AG08396 (cell line): ENCODE measurements at regions not wholly inside any gene's neighbourhood (a gene's known extent, or its start where the extent isn't known, plus 50 kb on each side); places are given as distances from the start of the nearest gene placed in this dataset.

ENCODE experiments used
- DNase-seq: peaks from one replicate; pipeline ENCODE4 v3.0.0; 2012; ENCODE audit warnings: low spot score, mixed read lengths

DNA sequence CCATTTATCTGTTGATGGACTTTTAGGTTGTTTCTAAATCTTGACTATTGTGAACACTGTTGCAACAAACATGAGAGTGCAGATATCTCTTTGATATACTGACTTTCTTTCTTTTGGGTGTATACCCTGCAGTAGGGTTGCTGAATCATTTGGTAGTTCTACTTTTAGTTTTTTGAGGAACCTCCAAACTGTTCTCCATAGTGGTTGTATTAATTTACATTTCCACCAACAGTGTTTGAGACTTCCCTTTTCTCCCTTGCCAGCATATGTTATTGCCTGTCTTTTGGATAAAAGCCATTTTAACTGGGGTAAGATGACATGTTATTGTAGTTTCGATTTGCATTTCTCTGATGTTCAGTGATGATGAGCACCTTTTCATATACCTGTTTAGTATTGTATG lies 330.0 kb downstream of the DDX10 start:
- no peak for DNase-seq

DNA sequence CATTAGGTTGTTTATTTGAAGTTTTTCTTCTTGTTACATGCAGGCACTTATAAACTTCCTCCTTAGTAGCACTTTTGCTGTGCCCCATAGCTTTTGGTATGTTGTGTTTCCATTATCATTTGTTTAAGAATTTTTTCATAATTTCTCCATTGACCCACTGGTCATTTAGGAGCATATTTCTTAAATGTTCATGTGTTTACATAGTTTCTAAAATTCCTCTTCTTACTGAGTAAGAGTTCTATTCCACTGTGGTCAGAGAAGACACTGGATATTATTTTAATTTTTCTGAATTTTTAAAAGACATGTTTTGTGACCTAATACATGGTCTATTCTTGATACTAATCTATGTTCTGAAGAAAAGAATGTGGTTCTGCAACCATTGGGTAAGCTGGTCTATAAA lies 333.0 kb downstream of the DDX10 start:
- no peak for DNase-seq

DNA sequence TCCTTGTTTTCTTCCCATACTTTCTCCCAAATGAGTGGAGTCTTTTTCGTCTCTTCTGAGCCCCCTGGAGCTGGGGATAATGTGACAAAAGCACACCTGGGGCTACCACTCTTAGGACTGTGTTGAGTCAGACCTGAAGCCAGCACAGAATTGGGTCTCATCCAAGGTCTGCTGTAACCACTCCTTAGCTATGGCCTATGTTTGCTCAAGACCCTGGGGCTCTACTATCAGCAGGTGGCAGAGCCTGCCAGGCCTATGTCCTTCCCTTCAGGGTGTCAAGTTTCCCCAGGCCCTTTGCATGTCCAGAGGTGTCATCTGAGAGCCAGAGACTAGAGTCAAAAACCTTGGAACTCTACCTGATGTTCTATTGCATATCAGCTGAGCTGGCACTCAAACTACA lies 335.7 kb downstream of the DDX10 start:
- DNase-seq, result no peak

DNA sequence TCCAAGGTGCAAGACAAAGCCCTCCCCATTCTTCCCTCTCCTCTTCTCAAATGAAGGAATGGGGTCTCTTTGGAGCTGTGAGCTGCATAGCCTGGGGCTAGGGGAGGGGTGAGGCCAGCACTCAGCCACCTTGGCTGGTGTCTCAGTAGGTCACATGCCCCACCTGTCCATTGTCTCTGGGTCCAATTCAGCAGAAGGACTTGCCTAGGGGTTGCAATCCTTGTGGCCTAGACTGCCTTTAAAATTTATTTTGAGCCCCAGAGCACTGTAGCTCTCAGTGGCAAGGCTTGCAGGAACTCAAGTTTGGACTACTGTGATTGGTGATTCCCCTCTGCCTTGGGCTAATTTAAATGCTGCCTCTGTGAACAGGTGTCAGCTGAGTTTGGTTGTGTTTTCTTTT lies 336.7 kb downstream of the DDX10 start:
- DNase-seq, result no peak

DNA sequence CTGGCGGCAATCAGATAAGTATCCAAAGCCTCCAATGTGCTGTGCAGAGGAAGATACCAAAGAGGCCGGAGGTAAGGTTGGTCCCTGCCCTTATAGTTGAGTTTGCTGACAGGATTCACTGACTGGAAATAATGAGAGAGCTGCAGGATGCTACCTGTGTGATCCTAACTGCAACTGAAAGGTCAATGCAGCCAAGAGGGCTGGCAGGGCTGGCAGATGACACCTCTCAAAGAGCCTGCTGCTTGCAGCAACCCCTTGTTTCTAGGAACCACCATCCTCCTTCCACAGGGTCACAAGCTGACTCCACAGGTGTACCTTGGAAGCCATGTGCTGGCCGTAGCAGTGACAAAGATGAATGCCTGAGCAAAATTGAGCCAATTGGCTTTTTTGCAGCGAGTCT lies 348.1 kb downstream of the DDX10 start:
- no peak for DNase-seq

DNA sequence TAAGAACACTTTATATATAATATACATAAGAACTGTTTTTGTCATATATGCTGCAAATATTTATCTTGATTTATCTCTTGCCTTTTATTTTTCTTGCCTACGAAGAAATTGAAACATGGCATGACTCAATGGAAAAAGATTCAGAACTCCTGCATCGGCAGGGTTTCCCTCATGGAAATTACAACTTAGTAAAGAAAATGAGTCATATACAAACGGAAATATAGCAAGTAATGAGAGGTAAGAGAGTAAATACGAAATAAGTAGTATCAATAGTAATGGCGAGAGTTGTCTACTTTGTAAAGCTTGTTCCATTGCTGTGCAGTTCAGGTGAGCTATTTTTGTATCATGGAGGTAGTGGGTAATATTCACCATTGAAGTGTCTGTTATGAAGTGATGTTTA lies 350.4 kb downstream of the DDX10 start:
- DNase-seq, result no peak

DNA sequence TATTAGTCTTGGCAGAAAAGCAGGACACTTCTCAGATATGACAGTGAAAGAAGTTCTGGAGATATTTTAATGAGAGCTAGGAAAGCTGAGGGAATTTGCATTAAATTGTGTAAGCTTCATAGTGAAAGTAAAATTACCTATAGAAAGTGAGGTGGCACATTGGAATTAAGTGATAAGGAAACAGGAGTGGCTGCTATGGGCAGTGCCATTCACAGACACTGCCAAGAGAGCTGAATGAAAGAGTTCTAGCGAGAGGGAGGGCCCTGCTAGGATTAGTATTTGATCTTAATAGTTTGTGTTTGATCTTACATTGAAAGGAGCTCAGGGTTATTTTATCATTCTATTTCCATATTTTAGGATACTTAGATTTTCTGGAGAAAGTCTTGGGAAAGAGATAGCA lies 351.9 kb downstream of the DDX10 start:
- no peak for DNase-seq

DNA sequence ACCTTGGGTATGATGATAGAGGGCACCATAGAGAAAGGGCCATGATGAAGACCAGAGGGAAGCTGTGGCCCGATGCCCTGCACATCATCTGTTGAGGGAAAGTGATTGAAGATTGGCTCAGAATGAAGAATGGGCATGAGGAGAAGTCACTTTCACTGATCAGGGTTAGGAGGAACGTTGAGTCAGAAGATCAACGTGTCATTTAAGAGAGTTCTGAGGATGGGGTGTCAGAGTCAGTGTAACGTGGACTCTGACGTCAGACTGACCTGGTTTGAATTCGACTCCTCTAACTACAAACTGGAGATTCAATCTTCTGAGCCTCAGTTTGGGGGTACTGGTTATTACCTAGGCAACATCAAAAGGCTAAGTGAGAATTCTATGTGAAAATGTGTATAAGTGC lies 352.6 kb downstream of the DDX10 start:
- no peak for DNase-seq

DNA sequence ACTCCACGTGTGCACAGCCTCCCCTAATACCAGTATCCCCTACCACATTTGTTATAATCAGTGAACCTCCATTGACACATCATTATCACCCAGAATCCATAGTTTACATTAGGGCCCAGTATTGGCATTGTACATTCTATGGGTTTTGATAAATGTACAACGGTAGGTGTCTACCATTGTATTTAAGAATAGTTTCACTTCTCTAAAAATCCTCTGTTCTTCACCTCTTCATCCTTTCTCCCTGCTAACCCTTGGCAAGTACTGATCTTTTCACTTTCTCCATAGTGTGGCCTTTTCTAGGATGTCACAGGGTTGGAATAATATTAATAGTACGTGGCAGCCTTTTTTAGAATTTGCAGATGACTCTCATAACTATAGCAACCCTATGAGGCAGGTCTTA lies 353.8 kb downstream of the DDX10 start:
- no peak for DNase-seq

DNA sequence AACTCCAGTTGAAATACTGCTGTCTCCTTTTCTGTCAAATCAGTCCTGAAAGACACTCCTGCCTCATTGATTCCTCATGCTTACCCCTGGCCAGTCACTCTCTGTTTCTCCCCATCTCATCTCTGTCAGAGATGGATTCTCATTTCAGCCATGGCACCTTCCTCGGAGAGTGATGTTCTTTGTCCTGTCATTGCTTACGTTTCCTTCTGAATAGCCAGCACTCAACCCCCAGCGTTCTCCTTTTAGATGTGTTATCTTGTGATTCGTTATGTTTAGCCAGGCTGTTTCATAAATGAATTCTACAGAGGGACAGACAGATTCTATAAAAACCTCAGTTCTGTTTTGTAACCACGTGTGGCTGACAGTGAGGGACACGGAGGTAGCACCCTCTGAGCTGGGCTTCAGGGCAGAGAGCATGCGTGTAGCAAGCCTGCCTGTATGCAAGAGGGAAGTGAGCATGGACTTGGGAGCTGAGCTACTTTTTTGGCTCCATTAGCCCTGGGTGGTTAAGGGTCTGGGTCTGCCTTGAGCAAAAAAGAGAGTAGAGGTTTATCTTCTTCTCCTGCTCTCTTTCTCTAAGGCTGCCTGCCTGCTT lies 354.6 kb downstream of the DDX10 start:
- DNase-seq, result no peak

DNA sequence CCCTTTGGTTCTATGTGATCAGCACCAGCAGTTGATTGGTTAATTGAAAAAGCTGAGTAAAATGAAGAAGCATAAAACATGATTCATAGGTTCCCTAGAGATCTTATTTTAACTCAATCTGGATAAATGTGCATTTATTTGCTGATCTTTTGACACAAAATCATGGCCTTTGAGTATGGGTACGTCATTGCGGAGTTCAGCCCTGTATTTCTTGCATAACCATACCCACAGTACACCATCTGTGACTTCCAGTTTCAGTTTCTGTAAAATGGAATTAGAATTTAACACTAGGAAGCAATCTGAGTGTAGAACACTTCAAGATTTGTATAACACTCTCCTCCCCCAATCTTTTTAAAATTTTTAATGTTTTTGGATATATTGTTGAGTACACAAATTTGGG lies 358.2 kb downstream of the DDX10 start:
- DNase-seq, result no peak

DNA sequence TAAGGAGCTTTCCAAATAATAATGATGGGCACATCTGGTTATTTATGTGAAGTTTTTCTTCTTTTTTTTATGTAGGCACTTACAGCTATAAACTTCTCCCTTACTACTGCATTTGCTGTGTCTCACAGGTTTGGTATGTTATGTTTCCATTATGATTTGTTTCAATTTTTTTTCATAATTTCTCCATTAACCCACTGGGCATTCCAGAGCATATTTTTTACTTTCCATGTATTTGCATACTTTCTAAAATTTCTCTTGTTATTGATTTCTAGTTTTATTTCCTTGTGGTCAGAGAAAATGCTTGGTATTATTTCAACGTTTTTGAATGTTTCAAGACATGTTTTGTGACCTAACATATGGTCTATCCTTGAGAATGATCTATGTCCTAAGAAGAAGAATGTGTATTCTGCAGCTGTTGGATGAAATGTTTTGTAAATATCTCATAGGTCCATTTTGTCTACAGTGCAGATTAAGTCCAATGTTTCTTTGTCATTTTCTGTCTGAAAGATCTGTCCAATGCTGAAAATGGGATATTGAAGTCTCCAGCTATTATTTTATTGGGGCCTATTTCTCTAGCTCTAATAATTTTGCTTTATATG lies 362.1 kb downstream of the DDX10 start:
- DNase-seq, result no peak

DNA sequence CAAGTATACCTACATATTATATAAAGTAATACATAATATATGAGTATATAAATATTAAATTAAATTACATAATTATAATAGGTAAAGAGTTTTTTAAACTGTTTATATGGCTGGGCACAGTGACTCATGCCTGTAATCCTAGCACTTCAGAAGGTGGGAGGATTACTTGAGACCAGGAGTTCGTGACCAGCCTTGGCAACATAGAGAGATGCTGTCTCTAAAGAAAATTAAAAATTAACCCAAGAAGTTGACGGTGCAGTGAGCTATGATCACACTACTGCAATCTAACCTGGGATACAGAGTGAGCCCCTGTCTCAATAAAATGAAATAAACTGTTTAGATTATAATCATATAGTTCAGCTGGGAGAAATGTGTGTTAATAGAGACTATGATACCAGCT lies 363.0 kb downstream of the DDX10 start:
- no peak for DNase-seq

DNA sequence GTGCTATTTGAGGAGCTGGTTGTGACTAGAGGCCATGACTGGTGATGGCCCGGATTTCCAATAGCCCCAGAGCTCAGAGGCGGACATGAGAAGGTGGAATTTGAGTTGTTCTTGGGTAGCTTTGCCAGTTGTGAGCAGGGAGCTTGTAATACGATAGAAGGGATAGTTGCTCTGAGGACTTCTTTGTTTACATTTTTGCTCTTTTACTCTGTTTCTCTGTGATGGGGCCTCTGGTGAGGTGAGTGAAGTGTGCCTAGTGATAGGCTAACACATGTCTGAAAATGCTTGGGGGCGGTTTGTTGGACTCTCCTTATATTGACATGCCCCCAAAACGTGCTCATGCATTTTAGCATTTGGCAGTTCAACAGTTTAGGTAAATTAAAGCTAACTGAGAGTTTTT lies 365.1 kb downstream of the DDX10 start:
- no peak for DNase-seq

DNA sequence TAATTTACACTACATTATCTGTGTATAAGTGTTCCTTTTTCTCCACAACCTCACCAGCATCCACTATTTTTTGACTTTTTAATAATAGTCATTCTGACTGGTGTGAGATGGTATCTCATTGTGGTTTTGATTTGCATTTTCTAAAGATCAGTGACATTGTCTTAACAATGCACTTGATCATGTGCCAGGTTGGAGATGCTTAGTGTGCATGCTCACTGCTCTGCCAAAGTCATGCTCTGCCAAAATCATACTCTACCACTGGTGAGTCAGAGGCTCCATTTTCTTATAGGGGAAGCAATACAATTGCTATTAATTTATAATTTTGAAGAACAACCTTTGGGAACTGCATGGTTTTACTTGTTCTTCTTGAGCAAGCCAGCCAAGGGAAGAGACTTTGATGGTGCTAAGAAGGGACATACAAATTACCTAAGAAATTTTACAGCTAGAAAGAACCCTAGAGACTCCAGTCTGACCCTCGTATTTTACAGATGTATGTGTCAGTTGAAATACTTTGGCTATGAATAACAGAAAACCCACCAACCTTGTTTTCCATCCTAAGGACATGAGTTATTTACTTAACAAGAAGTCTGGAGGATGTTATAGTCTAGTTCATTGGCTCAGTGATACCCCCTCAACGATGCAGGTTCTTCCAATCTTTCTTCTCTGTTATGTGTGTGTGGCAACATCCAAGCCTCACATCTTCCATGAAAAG lies 368.9 kb downstream of the DDX10 start:
- DNase-seq, result peak; percentile 16

DNA sequence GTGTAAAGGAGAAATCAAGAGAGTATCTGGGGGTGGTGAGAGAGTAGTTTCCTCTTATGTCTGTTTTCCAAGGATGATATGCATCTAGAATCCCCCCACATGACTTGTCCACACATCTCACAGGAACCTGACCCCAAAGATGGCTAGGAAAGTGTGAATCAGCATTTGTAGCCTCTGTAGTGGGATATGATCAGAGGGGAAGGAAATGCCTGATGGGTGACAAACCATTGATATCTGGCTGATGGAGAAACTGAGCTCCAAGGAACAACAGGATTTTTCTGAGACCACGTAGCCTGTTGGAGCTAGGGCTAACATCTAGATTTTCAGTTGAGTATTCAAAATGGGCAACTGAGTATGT lies 369.4 kb downstream of the DDX10 start:
- DNase-seq, result no peak

DNA sequence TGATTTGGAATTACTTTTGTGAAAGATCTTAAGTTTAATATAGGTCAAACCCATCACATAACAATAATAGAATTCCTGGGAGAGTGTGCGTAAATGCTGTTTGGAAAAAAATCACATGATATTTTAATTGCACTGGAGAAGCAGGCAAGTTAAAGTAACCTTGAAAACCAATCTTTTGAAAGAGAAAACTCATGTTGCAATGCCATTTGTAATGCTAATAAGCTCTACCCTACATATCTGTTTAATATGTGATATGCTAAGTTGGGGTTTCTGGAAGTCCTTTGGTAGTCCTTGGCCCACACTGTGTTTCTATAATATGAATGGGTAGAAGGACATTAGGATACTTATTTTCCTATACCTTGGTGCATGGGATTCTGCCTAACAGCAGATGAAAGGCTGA lies 370.4 kb downstream of the DDX10 start:
- DNase-seq, result no peak

DNA sequence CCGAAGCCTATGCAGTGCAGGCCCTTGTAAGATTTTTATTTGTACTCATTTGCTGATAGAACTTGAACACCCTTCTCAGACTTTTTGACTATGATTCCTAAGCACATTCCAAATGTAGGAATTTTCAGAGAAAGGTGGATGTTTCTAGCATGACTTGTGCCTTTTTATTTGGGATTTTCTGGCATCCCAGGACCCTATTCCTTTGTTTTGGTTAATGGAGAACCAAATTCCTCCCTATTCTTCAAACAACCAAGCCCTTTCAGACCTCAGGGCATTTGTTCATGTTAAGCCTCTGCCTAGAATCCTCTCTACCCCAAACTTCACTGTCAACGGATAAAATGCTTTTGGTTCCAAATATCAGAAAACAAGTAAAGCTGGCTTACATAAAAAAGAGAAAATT lies 371.1 kb downstream of the DDX10 start:
- no peak for DNase-seq

DNA sequence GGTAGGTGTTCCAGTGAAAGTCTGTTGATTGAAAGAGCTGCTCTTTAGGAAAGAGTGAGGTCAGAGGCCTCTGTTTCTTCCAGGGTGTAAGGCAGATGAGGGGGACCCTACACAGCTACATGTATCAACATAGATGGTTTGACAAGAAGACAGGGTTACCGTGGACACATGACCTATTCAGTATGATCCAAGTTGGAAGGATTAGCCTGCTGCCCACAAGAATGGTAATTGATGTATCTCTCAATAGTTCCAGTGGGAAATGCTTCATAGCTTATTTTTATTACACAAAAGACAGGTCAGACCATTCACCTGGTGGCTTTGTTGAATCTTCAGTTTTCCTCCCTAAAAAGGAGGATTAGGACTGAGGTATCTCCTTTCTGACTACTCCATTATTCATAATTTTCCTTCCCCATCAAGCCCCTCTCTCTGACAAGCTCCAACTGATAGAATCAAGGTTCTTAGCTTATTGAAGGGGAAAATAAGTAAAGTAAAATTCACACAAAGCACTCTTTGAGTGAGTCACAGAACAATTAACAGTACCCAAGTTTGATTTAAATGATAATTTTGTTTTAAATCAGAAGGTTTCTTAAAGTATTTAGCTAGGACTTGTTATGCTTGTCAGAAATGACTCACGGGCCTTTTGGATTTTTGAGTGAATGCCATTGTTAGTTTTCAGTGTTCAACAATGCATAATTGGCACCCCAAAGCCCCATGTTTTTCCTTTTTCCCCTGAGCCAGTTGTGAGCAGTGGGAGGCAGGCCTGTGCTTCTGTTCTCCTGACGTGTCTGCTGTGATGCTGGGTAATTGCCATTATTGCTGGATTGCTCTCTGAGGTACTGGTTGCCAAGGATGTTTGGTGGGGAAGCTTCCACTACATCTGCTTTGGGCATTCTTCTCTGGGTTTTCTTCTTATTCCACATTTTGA lies 373.2 kb downstream of the DDX10 start:
- DNase-seq, result peak; percentile 49

DNA sequence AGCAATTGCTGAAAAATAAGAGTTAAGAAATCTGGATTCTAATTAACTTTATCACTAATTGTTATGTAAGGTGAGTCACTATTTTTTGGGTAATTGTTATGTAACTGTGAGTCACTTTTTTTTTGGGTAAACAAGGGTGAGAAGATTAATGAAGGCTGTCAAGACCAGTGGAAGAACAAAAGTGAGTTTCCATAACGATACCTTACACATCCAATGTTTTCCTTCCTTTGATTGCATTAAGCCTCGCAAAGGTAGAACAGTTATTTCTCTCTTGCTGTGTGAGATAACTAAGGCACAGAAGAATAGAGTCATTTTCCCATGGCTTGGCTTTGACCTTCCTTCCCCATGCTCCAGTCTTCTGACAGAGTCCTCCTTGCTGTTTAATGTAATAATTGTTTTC lies 374.7 kb downstream of the DDX10 start:
- no peak for DNase-seq

DNA sequence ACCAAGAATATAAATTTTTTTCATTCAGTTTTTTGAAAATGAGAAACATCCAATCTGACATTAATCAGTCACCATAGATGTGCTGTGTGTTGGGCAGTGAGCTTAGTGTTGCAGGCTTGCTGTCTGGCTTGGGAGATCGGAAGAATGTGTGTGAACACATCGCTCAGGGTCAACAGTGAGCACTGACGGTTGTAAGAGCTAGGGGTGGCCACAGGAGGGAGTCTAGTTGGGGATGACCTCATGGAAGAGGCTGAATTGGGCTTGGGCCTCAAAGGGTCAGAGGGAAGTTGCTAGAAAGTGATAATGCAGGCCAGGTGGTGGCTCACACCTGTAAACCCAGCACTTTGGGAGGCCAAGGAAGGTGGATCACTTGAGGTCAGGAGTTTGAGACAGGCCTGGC lies 375.4 kb downstream of the DDX10 start:
- no peak for DNase-seq

DNA sequence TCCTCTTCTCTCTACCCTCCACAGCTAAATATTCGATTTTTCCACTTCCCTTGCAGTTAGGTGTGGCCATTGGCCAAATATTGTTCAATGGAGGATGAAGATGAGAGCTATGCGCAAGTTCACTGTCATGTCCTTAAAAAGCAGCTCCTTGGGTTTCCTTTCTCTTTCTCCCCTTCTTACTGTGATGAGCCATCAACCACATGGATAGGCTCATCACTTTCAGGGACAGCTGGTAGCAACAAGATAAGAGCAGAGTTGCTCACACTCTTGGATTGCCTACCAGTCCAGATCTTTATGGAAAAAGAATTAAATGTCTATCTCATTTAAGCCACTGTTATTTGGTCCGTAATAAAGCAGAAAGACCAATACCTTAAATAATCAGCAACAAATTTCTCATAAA lies 377.0 kb downstream of the DDX10 start:
- DNase-seq, result no peak

DNA sequence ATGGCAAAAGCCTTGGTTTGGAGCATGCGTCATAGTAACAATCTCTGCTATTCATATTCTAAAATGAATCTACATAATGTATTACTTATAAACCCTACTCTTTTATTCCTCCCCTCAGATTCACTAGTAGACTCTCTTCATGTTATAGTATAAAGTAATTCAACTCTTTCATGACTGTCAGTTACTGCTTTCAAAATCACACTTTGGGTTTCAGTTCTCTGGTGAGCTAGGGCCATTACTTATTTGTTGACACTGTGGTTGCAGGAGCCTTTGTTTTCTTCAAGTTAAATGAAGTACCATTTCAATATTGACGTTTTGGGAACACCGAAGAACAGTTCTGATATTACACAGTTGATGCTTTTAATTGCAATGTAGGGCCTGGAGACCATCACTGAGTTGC lies 378.4 kb downstream of the DDX10 start:
- DNase-seq, result no peak
